IPS-NIHi7 (cell line): ENCODE measurements at regions not wholly inside any gene's neighbourhood (a gene's known extent, or its start where the extent isn't known, plus 50 kb on each side); places are given as distances from the start of the nearest gene placed in this dataset.

Source experiments
- DNase-seq: peaks from one replicate; pipeline ENCODE4 v3.0.0; 2012; ENCODE audit warnings: mixed read lengths; ENCODE audit errors: extremely low spot score

GRCh38 chr20:43241057-43241702, 51.5 kb upstream of the PTPRT start:
- no peak for DNase-seq
